Activated CD4-positive, alpha-beta T cell treated with anti-CD3 and anti-CD28 coated beads, Interleukin-2, amount 50 U/mL, for 4 hours (primary cell): ENCODE measurements at regions not wholly inside any gene's neighbourhood (a gene's known extent, or its start where the extent isn't known, plus 50 kb on each side); places are given as distances from the start of the nearest gene placed in this dataset.
"Not testable (repeated sequence)": the region's sequence is repeated elsewhere in the genome, so short reads cannot be mapped to it uniquely, and the experiment has no call there.

ENCODE experiments used
- DNase-seq, 2 experiments: peaks; one replicate each; pipeline ENCODE4 v3.0.0-alpha.2; 2020

GRCh38 chr12:13552830-13553229 is 356.3 kb downstream of the EMP1 start:
- no peak for DNase-seq

GRCh38 chr12:13547283-13547682 is 350.8 kb downstream of the EMP1 start:
- no peak for DNase-seq

- no peak for DNase-seq
These were observed 349.7 kb downstream of the EMP1 start for GRCh38 chr12:13546231-13546630.

- no peak for DNase-seq
These were observed 342.5 kb downstream of the EMP1 start for GRCh38 chr12:13539051-13539450.

- DNase-seq = no peak
These were observed 341.6 kb downstream of the EMP1 start for GRCh38 chr12:13538136-13538535.

GRCh38 chr12:13537623-13538022 is 341.1 kb downstream of the EMP1 start:
- DNase-seq = no peak

- DNase-seq = no peak
These were observed 339.8 kb downstream of the EMP1 start for GRCh38 chr12:13536219-13536910.

- no peak for DNase-seq
These were observed 338.3 kb downstream of the EMP1 start for GRCh38 chr12:13534645-13535398.

GRCh38 chr12:13534242-13534641 is 337.7 kb downstream of the EMP1 start:
- no peak for DNase-seq

- DNase-seq = no peak
These were observed 334.4 kb downstream of the EMP1 start for GRCh38 chr12:13530966-13531365.

- DNase-seq = not testable (repeated sequence)
These were observed 329.8 kb downstream of the EMP1 start for GRCh38 chr12:13526185-13526921.

- DNase-seq = no peak
These were observed 327.2 kb downstream of the EMP1 start for GRCh38 chr12:13523536-13524307.

- DNase-seq = not testable (repeated sequence)
These were observed 321.5 kb downstream of the EMP1 start for GRCh38 chr12:13518034-13518433.

- no peak for DNase-seq
These were observed 313.2 kb downstream of the EMP1 start for GRCh38 chr12:13509740-13510139.

- DNase-seq = no peak
These were observed 309.1 kb downstream of the EMP1 start for GRCh38 chr12:13505636-13506035.

- no peak for DNase-seq
These were observed 308.7 kb downstream of the EMP1 start for GRCh38 chr12:13505224-13505623.

GRCh38 chr12:13504736-13505135 is 308.2 kb downstream of the EMP1 start:
- no peak for DNase-seq

- no peak for DNase-seq
These were observed 307.5 kb downstream of the EMP1 start for GRCh38 chr12:13504074-13504473.

- no peak for DNase-seq
These were observed 306.7 kb downstream of the EMP1 start for GRCh38 chr12:13503094-13503835.

GRCh38 chr12:13499008-13499407 is 302.5 kb downstream of the EMP1 start:
- DNase-seq = no peak

GRCh38 chr12:13496111-13496510 is 299.6 kb downstream of the EMP1 start:
- DNase-seq = no peak

- DNase-seq = no peak
These were observed 292.7 kb downstream of the EMP1 start for GRCh38 chr12:13489246-13489645.
